22Rv1 (cell line): ENCODE measurements at regions not wholly inside any gene's neighbourhood (a gene's known extent, or its start where the extent isn't known, plus 50 kb on each side); places are given as distances from the start of the nearest gene placed in this dataset.
"Not testable (repeated sequence)": the region's sequence is repeated elsewhere in the genome, so short reads cannot be mapped to it uniquely, and the experiment has no call there.

Experiments used
- H3K27ac ChIP-seq: fragments of 450-650 bp; 2 replicates; pipeline ENCODE4 v1.5.1; 2017
- CTCF ChIP-seq: fragments of 450-650 bp; IDR thresholded peaks from 2 replicates; pipeline ENCODE4 v1.5.1; 2017; ENCODE audit warnings: mild to moderate bottlenecking
- ZFX ChIP-seq: fragments of 450-650 bp; IDR thresholded peaks from 2 replicates; pipeline ENCODE4 v1.6.1; 2017; ENCODE audit warnings: antibody characterized with exemption, borderline replicate concordance

- no peak overlapping the region for H3K27ac ChIP-seq
- TF ChIP-seq ZFX (no peak), CTCF (no peak)
Measured at GRCh38 chrX:39058724-39059123, 257.5 kb downstream of the MID1IP1 start.

- H3K27ac ChIP-seq, result no peak overlapping the region
Measured at GRCh38 chrX:39059866-39060265, 258.6 kb downstream of the MID1IP1 start.

GRCh38 chrX:39063037-39063436 lies 261.8 kb downstream of the MID1IP1 start:
- no peak overlapping the region for H3K27ac ChIP-seq
- TF ChIP-seq ZFX, result no peak
- no peak for TF ChIP-seq CTCF

More at GRCh38 chrX:39059866-39060265, 258.6 kb downstream of the MID1IP1 start:
- TF ChIP-seq CTCF (no peak), ZFX (no peak)

GRCh38 chrX:39063702-39064101 lies 262.4 kb downstream of the MID1IP1 start:
- H3K27ac ChIP-seq, result no peak overlapping the region
- TF ChIP-seq CTCF, result no peak
- no peak for TF ChIP-seq ZFX

GRCh38 chrX:39065051-39065871 lies 264.0 kb downstream of the MID1IP1 start:
- no peak for TF ChIP-seq CTCF
- no peak for TF ChIP-seq ZFX
- H3K27ac ChIP-seq, result no peak overlapping the region

GRCh38 chrX:39067866-39068265 lies 266.6 kb downstream of the MID1IP1 start:
- no peak overlapping the region for H3K27ac ChIP-seq
- TF ChIP-seq ZFX, result no peak
- no peak for TF ChIP-seq CTCF

- not testable (repeated sequence) for H3K27ac ChIP-seq
Measured at GRCh38 chrX:39068634-39069033, 267.4 kb downstream of the MID1IP1 start.
